Ascending aorta (tissue), 2 donors: ENCODE measurements at regions not wholly inside any gene's neighbourhood (a gene's known extent, or its start where the extent isn't known, plus 50 kb on each side); places are given as distances from the start of the nearest gene placed in this dataset.

Source experiments
- DNase-seq, 2 donors: peaks; one replicate each; pipeline ENCODE4 v3.0.0-alpha.2; 2019; ENCODE audit warnings: low spot score in 2 of 2
- H3K27ac ChIP-seq, 2 donors: fragments of 200-600 bp; sonication (generic); one replicate each; pipeline ENCODE4 v1.5.1; 2016 to 2017; ENCODE audit warnings: mild to moderate bottlenecking in 1 of 2
- H3K27me3 ChIP-seq: fragments of 200-600 bp; sonication (generic); one replicate; pipeline ENCODE4 v1.5.1; 2017
- H3K36me3 ChIP-seq, 2 donors: fragments of 200-600 bp; sonication (generic); one replicate each; pipeline ENCODE4 v1.5.1; 2016
- H3K4me1 ChIP-seq, 2 donors: fragments of 200-600 bp; sonication (generic); one replicate each; pipeline ENCODE4 v1.5.1; 2016 to 2017; ENCODE audit warnings: mild to moderate bottlenecking in 1 of 2
- H3K4me3 ChIP-seq, 2 donors: fragments of 200-600 bp; sonication (generic); one replicate each; pipeline ENCODE4 v1.5.1; 2016 to 2017; ENCODE audit warnings: mild to moderate bottlenecking in 1 of 2
- H3K9me3 ChIP-seq, 2 donors: fragments of 200-600 bp; sonication (generic); one replicate each; pipeline ENCODE4 v1.5.1; 2016
- CTCF ChIP-seq, 3 experiments: fragments of 200-600 bp in 2 of 3; fragments of 450-650 bp in 1 of 3; sonication (generic) in 2 of 3; IDR thresholded peaks; one replicate each; pipeline ENCODE4 v1.5.1; 2016 to 2019; ENCODE audit warnings: antibody characterized with exemption in 3 of 3, mild to moderate bottlenecking in 1 of 3, moderate library complexity in 1 of 3
- intact Hi-C: fragments of 100-400 bp; cut with DNase I; formaldehyde crosslinking; loops from one replicate; pipeline ENCODE4 v1.15.1; 2023

- Histone ChIP-seq H3K4me1 (peaks cover 4 to 5% of the 10 kb centered on the region in 2 donors), H3K9me3 (no peaks in the 10 kb centered on the region), H3K27me3 (no peaks in the 10 kb centered on the region), H3K27ac (no peak overlapping the region), H3K4me3 (no peak overlapping the region), H3K36me3 (no peaks in the 10 kb centered on the region)
- TF ChIP-seq CTCF (IDR thresholded peaks at IDR 0.05), result no peak
- intact Hi-C loops, result no loop called here
- DNase-seq, result no peak
These were observed 253.1 kb downstream of the PTEN start for GRCh38 chr10:88116481-88116880.

DNA sequence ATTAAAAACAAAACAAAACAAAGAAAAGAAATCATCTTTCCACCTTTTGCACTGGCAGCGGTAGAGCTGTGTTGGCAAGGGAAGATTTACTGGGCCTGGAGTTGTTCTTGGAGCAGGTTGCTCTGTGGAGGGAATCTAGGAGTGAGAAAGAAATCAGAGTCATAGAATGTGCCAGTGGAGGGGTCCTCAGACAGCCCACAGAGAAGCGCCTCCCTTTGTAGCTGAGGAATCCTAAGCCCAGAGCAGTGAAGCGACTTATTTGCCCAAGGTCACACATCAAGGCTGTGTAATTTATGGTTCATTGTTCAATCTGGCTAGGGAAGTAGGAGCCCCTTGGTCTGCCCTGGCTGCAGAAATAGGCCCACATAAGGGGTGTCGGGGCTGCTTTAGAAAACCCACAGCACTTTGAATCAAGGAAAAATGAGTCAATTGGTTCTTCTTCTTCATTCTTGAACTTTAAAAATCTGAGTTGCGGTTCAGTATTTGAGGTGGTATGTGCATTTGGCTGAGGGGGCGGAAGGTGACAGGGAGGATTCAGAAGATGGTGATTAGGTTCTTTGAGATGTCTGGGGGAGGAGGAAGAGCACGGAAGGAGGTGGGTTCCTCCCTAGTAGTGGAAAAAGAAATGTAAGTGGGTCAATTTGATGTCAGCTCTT, 253.7 kb downstream of the PTEN start:
- intact Hi-C loops, result no loop called here
- Histone ChIP-seq H3K4me3 (no peak overlapping the region), H3K36me3 (no peaks in the 10 kb centered on the region), H3K27me3 (no peaks in the 10 kb centered on the region), H3K27ac (no peak overlapping the region), H3K9me3 (no peaks in the 10 kb centered on the region), H3K4me1 (peaks cover 4 to 5% of the 10 kb centered on the region in 2 donors)
- no peak for TF ChIP-seq CTCF (IDR thresholded peaks at IDR 0.05)
- no peak for DNase-seq

DNA sequence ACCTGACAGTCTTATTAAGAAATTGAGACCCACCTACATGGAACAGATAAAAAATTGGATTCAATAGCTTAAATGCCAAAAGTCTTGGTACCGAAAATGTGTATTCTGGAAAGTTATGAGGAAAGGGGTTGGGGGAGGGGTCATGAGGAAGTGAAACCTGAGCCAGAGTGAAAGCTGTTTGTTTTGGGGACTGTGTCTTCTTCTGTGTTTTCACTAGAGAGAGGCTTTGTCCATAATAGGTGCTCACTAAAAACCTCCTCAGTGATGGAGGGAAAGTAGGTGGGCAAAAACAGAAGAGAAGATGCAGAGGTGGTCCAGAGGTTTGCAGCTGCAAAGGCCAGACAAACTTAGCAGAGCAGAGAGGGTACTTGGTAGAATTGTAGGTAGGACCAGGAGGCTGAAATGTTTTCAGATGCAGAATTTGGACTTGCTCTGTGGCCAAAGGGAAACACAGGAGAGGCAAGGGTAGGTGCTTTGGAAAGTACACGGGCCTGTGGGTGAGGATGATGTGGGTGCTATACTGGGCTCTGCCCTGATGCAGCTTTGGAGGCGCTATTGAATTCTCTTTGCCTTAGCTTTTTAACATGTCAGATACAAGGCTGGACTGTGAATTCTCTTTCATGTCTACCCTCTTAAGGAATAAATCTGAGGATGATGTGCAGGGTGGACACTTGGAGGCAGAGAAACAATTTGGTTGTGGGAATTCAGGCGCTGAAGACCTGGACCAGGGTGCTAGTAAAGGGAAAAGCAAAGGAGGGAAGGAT, 254.6 kb downstream of the PTEN start:
- intact Hi-C loops, result no loop called here
- H3K27ac ChIP-seq, result no peak overlapping the region
- no peak for DNase-seq

DNA sequence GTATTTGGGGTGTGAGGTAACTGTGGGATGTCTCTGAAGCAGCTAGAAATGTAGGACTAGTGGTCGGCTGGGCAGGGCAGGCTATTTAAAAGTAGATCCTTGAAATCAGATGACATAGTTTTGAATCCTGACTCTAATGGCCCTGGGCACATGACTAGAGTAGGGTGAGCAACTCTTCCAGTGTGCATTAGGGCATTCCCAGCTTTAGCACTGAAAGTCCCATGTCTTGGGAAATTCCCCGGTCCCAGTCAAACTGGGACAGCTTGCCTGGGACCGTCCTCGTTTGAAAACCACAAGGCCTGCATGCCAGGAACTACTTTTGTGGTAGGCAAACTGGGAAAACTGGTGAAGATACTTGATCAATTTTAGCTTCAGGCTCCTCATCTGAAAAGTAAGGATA, 255.3 kb downstream of the PTEN start:
- no peak overlapping the region for H3K27ac ChIP-seq
- peaks cover 4 to 5% of the 10 kb centered on the region in 2 donors for H3K4me1 ChIP-seq
- intact Hi-C loops, result no loop called here
- no peak overlapping the region for H3K4me3 ChIP-seq
- no peak for DNase-seq
- H3K36me3 ChIP-seq, result no peaks in the 10 kb centered on the region
- H3K9me3 ChIP-seq, result no peaks in the 10 kb centered on the region
- TF ChIP-seq CTCF (IDR thresholded peaks at IDR 0.05), result no peak
- H3K27me3 ChIP-seq, result no peaks in the 10 kb centered on the region

More for the DNA sequence above, 254.6 kb downstream of the PTEN start:
- Histone ChIP-seq H3K4me3 (no peak overlapping the region), H3K4me1 (peaks cover 4 to 5% of the 10 kb centered on the region in 2 donors), H3K27me3 (no peaks in the 10 kb centered on the region), H3K9me3 (no peaks in the 10 kb centered on the region), H3K36me3 (no peaks in the 10 kb centered on the region)
- TF ChIP-seq CTCF (IDR thresholded peaks at IDR 0.05), result no peak

DNA sequence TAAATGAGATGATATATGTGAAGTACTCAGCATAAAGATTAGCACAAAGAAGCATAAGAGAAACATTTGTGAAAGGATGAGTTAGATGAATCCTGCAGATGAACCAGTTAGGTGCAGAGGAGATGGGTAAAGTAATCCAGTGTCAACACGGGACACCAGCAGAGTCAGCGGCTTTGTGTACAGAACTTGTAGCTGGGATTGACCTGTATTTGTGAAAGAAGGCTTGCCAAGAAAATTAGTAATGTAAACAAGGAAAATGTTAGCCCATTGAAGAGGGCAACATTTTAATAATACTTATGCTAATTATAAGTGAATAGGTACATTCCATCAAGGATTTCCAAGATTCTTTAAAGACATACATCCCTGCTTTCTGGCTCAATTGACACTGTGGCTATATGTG, 255.7 kb downstream of the PTEN start:
- intact Hi-C loops, result no loop called here
- no peak for DNase-seq

More for the DNA sequence above, 255.7 kb downstream of the PTEN start:
- Histone ChIP-seq H3K4me1 (peaks cover 4 to 5% of the 10 kb centered on the region in 2 donors), H3K27ac (no peak overlapping the region), H3K4me3 (no peak overlapping the region), H3K27me3 (no peaks in the 10 kb centered on the region), H3K36me3 (no peaks in the 10 kb centered on the region), H3K9me3 (no peaks in the 10 kb centered on the region)
- no peak for TF ChIP-seq CTCF (IDR thresholded peaks at IDR 0.05)
